ELR (cell line): ENCODE measurements at regions not wholly inside any gene's neighbourhood (a gene's known extent, or its start where the extent isn't known, plus 50 kb on each side); places are given as distances from the start of the nearest gene placed in this dataset.
"Not testable (repeated sequence)": the region's sequence is repeated elsewhere in the genome, so short reads cannot be mapped to it uniquely, and the experiment has no call there.

Experiments
- DNase-seq: peaks from one replicate; pipeline ENCODE4 v3.0.0-alpha.2; 2015; ENCODE audit warnings: low read depth

DNA sequence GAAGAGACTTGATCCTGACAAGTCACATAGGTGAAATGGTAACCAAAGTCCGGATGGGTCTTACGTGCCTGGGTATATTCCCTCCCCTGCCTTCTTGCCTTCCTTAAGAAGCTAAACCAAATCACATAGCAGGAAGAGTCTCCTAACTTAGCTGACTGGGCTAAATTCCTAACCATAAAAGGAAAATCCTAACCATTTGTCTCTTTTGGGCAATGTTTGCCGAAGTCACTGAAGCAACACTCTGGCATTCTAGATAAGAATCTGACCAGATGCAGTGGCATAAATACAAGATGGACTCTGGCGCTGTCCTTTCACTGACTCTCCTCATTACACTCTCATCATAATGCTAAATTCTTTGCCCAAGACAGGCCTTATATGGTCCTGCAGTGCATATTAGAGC is 625.5 kb upstream of the RORB start:
- DNase-seq = no peak

- DNase-seq = no peak
Measured at GRCh38 chr9:73872701-73873100, 624.4 kb upstream of the RORB start.

GRCh38 chr9:73880101-73880500 is 617.0 kb upstream of the RORB start:
- no peak for DNase-seq

DNA sequence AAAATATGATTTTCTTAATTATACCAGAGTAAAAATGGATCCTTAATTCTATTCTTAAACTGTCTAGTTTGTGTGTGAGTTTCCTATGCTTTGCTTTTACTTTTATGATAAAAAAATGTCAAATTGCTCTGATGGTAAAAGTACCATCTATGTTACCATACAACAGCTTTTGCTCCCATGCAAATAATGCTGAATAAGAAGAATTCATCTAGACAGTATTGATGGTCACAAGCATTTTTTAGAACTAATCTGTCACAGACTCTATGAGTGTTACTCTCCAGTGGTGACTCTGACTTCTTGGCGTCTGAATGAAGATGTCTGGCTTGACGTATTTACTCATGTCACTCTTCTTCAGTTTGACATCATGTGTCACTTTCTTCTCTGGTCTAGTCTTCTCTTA is 608.1 kb upstream of the RORB start:
- DNase-seq = no peak

GRCh38 chr9:73890685-73891277 is 606.4 kb upstream of the RORB start:
- no peak for DNase-seq

DNA sequence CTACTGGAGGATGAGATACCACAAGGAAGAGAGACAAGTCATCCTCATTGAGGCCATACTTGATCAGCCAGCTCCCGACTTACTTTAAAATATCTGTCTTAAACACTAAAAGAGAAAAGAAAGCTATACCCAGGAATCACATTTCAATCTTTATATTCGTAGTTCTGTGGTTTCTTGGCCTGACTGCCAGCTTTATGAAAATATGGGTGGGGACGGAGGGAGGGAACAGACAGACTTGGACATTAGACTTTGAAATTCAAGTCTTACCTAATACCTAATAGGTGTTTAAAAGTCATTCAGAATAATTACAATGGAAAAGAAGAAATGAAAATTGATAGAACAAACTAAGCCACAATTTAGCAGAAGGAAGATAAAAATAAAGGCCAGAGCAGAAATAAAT is 604.8 kb upstream of the RORB start:
- DNase-seq = no peak

DNA sequence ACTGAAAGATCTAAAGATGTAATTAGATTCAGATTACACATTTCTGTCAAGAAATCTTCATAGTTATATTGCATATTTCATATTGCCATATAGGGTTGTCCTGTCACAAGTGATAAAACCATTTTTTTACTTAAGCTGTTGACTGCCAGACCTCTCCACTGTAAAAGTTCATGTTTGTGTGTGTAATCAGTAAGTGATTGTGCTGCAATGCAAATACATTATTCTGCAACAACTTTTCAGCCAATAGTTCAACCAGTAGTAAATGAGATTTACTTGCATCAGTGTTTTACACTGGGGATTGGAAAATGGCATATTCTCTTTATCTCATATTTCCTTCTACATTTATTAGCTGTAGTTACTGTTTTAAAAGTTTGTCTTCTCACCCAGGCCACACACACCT is 603.9 kb upstream of the RORB start:
- DNase-seq = no peak

DNA sequence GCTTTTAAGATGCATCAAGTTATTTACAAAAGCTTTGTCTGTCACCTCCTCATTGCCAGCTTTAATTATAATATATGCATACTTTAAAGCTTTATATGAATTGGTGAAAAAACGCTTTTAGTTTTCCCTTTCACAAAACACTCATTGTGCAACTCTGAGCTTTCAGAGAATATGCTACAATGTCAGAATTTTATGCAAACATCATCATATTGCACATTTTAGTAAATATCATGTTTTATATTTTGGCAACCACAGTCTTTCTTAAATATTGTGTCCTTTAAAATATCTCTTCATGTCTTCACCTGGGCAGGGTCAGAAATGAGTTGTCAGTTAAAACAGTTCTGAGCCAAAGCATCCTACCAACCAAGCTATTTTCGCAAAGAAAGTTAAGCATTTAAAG is 601.1 kb upstream of the RORB start:
- no peak for DNase-seq

DNA sequence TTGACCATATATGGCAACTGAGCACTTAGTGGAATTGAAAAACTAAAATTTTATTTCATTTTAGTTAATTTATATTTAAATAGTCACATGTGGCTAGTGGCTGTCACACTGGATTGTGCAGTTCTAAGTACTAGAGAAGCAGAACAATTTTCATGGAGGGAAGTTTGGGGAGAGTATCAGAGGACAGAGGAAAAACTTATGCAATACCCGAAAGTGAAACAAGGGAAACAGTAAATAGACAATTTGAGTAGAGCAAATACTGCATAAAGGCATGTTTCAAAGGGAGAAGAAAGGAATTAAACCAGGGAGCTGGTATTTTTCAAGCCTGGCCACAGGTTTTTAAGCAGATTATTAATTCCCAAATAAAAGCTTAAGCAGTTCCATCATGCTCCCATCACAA is 590.5 kb upstream of the RORB start:
- no peak for DNase-seq

DNA sequence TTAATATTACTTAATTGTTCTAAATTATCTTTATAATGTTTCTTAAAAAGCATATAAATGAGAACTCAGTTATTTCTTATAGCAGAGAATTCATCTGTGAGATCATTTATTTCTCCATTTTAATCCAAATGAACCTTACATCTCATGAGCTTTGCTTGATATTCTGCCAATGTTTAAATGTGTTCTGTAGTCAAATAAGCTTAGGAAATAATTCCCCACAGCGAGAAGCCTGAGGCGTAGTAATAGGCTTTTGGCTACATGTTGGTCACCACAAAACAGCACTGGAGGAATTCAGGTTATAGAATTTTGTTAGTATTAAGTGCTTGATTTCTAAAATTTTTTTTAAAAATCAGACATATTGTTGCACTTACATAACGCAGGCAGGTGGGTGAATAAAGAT is 585.3 kb upstream of the RORB start:
- no peak for DNase-seq

DNA sequence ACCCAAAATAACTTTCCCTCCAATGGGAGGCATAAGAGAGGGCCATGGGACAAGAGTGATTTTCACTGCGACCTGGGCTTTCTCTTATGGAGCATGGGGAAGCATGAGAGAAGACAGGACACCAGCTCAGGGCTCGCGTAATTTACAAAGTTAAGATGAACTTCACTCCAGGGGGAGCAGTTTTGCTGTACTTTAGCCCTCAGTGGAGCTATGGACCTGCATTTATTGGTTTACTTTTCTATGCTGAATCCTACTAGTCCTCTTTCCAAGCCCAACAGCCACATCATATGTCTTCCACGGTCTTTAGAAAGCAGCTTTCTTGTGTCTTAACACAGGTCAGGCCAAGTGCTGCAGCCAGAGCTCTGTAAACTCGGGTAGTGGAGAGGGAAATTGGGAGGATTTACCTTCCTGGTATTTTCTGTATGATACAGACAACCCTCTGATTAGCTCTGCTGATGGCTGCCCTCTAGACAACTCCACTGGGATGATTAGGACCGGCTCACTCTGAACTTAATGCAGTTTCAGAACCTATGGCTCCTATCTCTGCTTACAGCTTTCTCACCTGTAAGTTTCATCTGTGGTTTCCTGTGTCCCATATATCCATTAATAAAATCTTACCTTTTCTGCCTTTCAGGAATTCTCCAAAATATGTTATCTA is 581.0 kb upstream of the RORB start:
- peak; percentile 15 for DNase-seq

- no peak for DNase-seq
Measured at GRCh38 chr9:73919712-73920111, 577.4 kb upstream of the RORB start.

DNA sequence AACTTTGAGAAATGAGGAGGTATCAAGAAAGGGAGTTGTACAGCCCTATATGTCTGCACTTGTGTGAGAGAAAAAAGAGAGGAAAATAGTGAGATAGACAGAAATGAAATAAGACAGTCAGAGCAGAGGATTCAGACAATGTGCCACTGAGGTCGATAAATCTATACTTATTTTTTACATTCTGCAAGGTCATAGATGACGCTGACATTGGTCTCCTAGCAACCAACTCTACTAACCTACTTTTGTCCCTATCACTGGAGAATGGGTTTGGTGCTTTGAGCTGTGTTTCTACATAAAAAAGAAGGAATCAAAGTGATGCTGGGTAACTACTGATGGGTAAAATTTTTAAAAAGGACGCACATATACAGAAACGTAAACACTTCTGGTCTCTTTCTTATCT is 573.3 kb upstream of the RORB start:
- no peak for DNase-seq

GRCh38 chr9:73951147-73951546 is 546.0 kb upstream of the RORB start:
- DNase-seq = no peak

- DNase-seq = no peak
Measured at GRCh38 chr9:73962792-73963191, 534.3 kb upstream of the RORB start.

- no peak for DNase-seq
Measured at GRCh38 chr9:73969936-73970335, 527.2 kb upstream of the RORB start.

- not testable (repeated sequence) for DNase-seq
Measured at GRCh38 chr9:73976424-73976823, 520.7 kb upstream of the RORB start.

- DNase-seq = no peak
Measured at GRCh38 chr9:73979894-73980264, 517.3 kb upstream of the RORB start.

DNA sequence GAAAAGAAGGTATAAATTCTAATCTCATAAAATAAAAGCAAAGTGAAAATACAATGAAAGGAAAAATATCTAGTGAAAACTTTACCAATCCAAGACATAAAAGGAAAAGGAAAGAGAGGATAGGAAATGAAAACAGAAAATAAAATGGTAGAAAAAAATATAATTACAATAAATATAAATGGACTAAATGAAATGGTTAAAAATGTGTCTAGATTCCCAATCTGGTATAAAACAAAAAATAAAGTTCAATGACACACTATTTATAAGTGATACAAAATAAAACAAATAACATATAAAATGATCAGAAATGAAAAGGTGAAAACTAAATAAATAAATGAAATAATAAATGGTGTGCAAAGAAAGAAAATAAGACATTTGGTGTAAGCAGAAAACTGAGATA is 516.4 kb upstream of the RORB start:
- DNase-seq = no peak

GRCh38 chr9:73981405-73981804 is 515.7 kb upstream of the RORB start:
- no peak for DNase-seq

GRCh38 chr9:73995836-73996235 is 501.3 kb upstream of the RORB start:
- DNase-seq = no peak

- no peak for DNase-seq
Measured at GRCh38 chr9:73996844-73997243, 500.3 kb upstream of the RORB start.

- no peak for DNase-seq
Measured at GRCh38 chr9:74001382-74001781, 495.8 kb upstream of the RORB start.

DNA sequence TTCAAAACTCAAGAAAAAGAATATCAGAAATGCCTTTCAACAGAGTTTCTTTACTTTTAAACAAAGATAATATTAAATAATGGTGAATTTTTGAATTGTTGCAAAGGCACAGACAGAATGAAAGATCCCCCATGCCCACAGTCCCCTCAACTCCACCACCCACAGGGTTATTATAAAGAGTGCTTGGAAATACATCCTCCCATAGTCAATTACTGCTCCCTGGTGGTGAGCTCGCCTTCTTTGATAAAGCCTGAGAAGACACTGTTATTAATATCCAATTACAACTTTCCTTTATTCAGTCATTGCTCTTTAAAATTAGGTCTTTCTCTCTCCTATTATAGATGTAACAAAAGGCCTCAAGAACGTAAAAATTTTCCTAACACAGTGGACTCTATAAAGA is 490.2 kb upstream of the RORB start:
- peak; percentile 10 for DNase-seq
